Activated CD4-positive, alpha-beta T cell treated with anti-CD3 and anti-CD28 coated beads for 4 hours (primary cell): ENCODE measurements at regions not wholly inside any gene's neighbourhood (a gene's known extent, or its start where the extent isn't known, plus 50 kb on each side); places are given as distances from the start of the nearest gene placed in this dataset.

Source experiments
- DNase-seq, 2 donors: peaks; one replicate each; pipeline ENCODE4 v3.0.0-alpha.2; 2020

- DNase-seq = no peak
Measured at GRCh38 chr18:78771496-78772359, 207.9 kb upstream of the SALL3 start.

- no peak for DNase-seq
Measured at GRCh38 chr18:78772360-78773302, 207.0 kb upstream of the SALL3 start.

- no peak for DNase-seq
Measured at GRCh38 chr18:78773303-78773755, 206.3 kb upstream of the SALL3 start.

GRCh38 chr18:78773819-78774218 lies 205.8 kb upstream of the SALL3 start:
- no peak for DNase-seq

GRCh38 chr18:78774741-78775141 lies 204.9 kb upstream of the SALL3 start:
- no peak for DNase-seq

GRCh38 chr18:78776151-78776550 lies 203.5 kb upstream of the SALL3 start:
- DNase-seq = no peak

- no peak for DNase-seq
Measured at GRCh38 chr18:78776706-78777285, 202.8 kb upstream of the SALL3 start.

- DNase-seq = no peak
Measured at GRCh38 chr18:78777992-78778391, 201.6 kb upstream of the SALL3 start.

- DNase-seq = no peak
Measured at GRCh38 chr18:78778651-78779050, 201.0 kb upstream of the SALL3 start.

GRCh38 chr18:78779996-78780718 lies 199.5 kb upstream of the SALL3 start:
- DNase-seq = no peak

- no peak for DNase-seq
Measured at GRCh38 chr18:78780719-78781600, 198.7 kb upstream of the SALL3 start.

GRCh38 chr18:78781601-78781960 lies 198.0 kb upstream of the SALL3 start:
- no peak for DNase-seq

- no peak for DNase-seq
Measured at GRCh38 chr18:78782951-78783563, 196.6 kb upstream of the SALL3 start.

GRCh38 chr18:78783564-78783960 lies 196.1 kb upstream of the SALL3 start:
- no peak for DNase-seq

GRCh38 chr18:78784861-78785260 lies 194.8 kb upstream of the SALL3 start:
- DNase-seq = no peak

GRCh38 chr18:78785706-78786105 lies 193.9 kb upstream of the SALL3 start:
- DNase-seq = no peak

- DNase-seq = no peak
Measured at GRCh38 chr18:78786776-78787175, 192.8 kb upstream of the SALL3 start.

- DNase-seq = no peak
Measured at GRCh38 chr18:78787751-78788150, 191.9 kb upstream of the SALL3 start.

GRCh38 chr18:78788161-78788560 lies 191.5 kb upstream of the SALL3 start:
- DNase-seq = no peak

GRCh38 chr18:78789850-78790249 lies 189.8 kb upstream of the SALL3 start:
- DNase-seq = no peak

- DNase-seq = no peak
Measured at GRCh38 chr18:78790511-78790910, 189.1 kb upstream of the SALL3 start.
